ENCODE measurements at regions not wholly inside any gene's neighbourhood (a gene's known extent, or its start where the extent isn't known, plus 50 kb on each side); places are given as distances from the start of the nearest gene placed in this dataset.

DNA sequence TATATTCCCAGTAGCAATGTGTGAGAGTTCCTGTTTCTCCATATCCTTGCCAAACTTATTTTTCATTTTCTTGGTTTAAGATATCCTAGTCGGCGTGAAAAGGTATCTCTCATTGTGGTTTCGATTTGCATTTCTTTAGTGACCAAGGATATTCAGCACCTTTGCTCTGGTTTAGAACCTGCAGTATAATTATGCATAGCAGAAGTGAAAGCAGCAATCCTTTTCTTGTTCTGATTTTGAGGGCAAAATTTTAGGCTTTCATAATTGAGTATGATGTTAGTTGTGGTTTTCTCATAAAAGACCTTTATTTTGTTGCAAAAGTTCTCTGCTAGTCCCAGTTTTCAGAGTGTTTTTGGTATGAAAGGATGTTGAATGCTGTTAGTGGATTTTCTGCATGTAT lies 491.0 kb downstream of the FGF9 start (continued):
- no peak for TF ChIP-seq NANOG (IDR thresholded peaks at IDR 0.05; ENCODE audit: insufficient read depth, low read depth, low read length, poor library complexity, severe bottlenecking)
- no peak for TF ChIP-seq SRF (IDR thresholded peaks at IDR 0.05; ENCODE audit: low read depth, low read length)
- TF ChIP-seq, protein P1, sequence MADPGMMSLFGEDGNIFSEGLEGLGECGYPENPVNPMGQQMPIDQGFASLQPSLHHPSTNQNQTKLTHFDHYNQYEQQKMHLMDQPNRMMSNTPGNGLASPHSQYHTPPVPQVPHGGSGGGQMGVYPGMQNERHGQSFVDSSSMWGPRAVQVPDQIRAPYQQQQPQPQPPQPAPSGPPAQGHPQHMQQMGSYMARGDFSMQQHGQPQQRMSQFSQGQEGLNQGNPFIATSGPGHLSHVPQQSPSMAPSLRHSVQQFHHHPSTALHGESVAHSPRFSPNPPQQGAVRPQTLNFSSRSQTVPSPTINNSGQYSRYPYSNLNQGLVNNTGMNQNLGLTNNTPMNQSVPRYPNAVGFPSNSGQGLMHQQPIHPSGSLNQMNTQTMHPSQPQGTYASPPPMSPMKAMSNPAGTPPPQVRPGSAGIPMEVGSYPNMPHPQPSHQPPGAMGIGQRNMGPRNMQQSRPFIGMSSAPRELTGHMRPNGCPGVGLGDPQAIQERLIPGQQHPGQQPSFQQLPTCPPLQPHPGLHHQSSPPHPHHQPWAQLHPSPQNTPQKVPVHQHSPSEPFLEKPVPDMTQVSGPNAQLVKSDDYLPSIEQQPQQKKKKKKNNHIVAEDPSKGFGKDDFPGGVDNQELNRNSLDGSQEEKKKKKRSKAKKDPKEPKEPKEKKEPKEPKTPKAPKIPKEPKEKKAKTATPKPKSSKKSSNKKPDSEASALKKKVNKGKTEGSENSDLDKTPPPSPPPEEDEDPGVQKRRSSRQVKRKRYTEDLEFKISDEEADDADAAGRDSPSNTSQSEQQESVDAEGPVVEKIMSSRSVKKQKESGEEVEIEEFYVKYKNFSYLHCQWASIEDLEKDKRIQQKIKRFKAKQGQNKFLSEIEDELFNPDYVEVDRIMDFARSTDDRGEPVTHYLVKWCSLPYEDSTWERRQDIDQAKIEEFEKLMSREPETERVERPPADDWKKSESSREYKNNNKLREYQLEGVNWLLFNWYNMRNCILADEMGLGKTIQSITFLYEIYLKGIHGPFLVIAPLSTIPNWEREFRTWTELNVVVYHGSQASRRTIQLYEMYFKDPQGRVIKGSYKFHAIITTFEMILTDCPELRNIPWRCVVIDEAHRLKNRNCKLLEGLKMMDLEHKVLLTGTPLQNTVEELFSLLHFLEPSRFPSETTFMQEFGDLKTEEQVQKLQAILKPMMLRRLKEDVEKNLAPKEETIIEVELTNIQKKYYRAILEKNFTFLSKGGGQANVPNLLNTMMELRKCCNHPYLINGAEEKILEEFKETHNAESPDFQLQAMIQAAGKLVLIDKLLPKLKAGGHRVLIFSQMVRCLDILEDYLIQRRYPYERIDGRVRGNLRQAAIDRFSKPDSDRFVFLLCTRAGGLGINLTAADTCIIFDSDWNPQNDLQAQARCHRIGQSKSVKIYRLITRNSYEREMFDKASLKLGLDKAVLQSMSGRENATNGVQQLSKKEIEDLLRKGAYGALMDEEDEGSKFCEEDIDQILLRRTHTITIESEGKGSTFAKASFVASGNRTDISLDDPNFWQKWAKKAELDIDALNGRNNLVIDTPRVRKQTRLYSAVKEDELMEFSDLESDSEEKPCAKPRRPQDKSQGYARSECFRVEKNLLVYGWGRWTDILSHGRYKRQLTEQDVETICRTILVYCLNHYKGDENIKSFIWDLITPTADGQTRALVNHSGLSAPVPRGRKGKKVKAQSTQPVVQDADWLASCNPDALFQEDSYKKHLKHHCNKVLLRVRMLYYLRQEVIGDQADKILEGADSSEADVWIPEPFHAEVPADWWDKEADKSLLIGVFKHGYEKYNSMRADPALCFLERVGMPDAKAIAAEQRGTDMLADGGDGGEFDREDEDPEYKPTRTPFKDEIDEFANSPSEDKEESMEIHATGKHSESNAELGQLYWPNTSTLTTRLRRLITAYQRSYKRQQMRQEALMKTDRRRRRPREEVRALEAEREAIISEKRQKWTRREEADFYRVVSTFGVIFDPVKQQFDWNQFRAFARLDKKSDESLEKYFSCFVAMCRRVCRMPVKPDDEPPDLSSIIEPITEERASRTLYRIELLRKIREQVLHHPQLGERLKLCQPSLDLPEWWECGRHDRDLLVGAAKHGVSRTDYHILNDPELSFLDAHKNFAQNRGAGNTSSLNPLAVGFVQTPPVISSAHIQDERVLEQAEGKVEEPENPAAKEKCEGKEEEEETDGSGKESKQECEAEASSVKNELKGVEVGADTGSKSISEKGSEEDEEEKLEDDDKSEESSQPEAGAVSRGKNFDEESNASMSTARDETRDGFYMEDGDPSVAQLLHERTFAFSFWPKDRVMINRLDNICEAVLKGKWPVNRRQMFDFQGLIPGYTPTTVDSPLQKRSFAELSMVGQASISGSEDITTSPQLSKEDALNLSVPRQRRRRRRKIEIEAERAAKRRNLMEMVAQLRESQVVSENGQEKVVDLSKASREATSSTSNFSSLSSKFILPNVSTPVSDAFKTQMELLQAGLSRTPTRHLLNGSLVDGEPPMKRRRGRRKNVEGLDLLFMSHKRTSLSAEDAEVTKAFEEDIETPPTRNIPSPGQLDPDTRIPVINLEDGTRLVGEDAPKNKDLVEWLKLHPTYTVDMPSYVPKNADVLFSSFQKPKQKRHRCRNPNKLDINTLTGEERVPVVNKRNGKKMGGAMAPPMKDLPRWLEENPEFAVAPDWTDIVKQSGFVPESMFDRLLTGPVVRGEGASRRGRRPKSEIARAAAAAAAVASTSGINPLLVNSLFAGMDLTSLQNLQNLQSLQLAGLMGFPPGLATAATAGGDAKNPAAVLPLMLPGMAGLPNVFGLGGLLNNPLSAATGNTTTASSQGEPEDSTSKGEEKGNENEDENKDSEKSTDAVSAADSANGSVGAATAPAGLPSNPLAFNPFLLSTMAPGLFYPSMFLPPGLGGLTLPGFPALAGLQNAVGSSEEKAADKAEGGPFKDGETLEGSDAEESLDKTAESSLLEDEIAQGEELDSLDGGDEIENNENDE (IDR thresholded peaks at IDR 0.05; ENCODE audit: insufficient replicate concordance, low read length) = no peak
- TF ChIP-seq KDM1A (IDR thresholded peaks at IDR 0.05; ENCODE audit: borderline replicate concordance, low read length) = no peak
- TF ChIP-seq BRCA1 (IDR thresholded peaks at IDR 0.05; ENCODE audit: low read depth, low read length) = no peak
- no peak for TF ChIP-seq BACH1 (IDR thresholded peaks at IDR 0.05; ENCODE audit: low read length)
- TF ChIP-seq TCF12 (IDR thresholded peaks at IDR 0.05; ENCODE audit: low read depth, low read length) = no peak
- no peak for TF ChIP-seq JUND (IDR thresholded peaks at IDR 0.05; ENCODE audit: low read length)
